Lower leg skin (tissue), 4 donors: ENCODE measurements at regions not wholly inside any gene's neighbourhood (a gene's known extent, or its start where the extent isn't known, plus 50 kb on each side); places are given as distances from the start of the nearest gene placed in this dataset.

Experiments
- DNase-seq, 2 donors: peaks; one replicate each; pipeline ENCODE4 v3.0.0-alpha.2; 2019; ENCODE audit warnings: low spot score in 2 of 2
- H3K4me3 ChIP-seq: fragments of 200-600 bp; sonication (generic); 2 replicates; pipeline ENCODE4 v1.5.1; 2017; ENCODE audit warnings: mild to moderate bottlenecking, low read depth; ENCODE audit not compliant: poor library complexity, severe bottlenecking
- CTCF ChIP-seq, 3 donors: fragments of 450-650 bp; IDR thresholded peaks; one replicate each; pipeline ENCODE4 v1.5.1; 2016; ENCODE audit warnings: antibody characterized with exemption in 3 of 3, mild to moderate bottlenecking in 3 of 3, moderate library complexity in 2 of 3
- POLR2A ChIP-seq, 2 donors: fragments of 450-650 bp; IDR thresholded peaks; one replicate each; pipeline ENCODE4 v1.6.1; 2016 to 2017; ENCODE audit warnings: antibody characterized with exemption in 2 of 2, mild to moderate bottlenecking in 1 of 2, moderate library complexity in 1 of 2
- WGBS, 2 donors: methylation state at CpG; one replicate each; pipeline ENCODE4 v1.1.5; 2018; 5-methylcytosine and 5-hydroxymethylcytosine counted together
- intact Hi-C: fragments of 100-400 bp; cut with DNase I; formaldehyde crosslinking; loops from one replicate; pipeline ENCODE4 v1.15.0; 2023; ENCODE audit warnings: low total_unique reads

DNA sequence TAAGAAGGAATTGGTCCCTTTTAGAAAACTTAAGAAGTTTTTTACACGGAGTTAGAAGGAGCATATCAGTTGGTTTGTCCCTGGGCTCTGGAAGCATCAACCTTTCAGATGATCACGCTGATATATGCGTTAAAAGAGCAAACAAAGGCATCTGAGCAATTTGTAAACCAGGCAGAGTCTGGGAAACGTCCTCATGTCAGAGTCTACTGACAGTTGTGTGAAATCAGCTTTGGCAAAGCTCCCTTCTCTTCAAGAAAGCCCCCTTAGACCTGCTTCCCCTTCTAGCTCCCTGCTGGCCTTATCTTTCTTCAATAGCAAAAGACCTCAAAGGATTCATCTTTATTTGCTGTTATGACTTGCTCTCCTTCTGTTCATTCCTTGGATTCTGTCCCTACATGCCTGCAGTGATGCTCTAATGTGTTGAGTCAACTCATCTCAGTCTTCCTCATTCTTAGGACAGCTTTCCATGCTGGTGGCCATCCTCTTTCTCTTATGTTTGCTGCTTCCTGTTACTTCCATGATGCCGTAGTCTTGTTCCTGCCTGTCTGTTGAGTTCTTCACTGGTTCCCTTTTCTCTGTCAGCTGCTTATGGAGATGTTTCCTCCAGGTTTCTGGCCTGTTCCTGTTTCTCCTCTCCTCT, 106.5 kb upstream of the BMPER start:
- intact Hi-C loops, result no loop called here
- H3K4me3 ChIP-seq, result no peak overlapping the region
- no peak for DNase-seq
- 66 to 71% methylated on average over 5 of the region's 5 CpGs for whole genome bisulfite sequencing, 2 donors
- TF ChIP-seq POLR2A (IDR thresholded peaks at IDR 0.05) (no peak), CTCF (IDR thresholded peaks at IDR 0.05) (no peak)

DNA sequence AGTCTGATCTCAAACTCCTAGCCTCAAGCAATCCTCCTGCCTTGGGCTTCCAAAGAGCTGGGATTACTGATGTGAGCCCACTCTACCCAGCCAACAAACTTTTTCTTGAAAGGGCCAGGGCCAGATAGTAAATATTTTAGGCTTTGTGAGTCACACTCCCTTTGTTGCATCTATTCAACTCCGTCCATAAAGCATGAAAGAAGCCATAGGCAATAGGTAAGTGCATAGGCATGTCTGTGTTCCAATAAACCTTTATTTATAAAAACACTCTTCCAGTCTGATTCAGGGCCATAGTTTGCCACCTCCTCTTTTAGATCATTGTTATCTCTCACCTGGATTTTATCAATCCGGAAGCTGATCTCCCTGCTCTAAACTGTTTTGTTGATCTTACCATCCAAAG, 105.6 kb upstream of the BMPER start:
- no peak for DNase-seq
- WGBS, 2 donors, result 92 to 96% methylated on average over 2 of the region's 2 CpGs
- TF ChIP-seq CTCF (IDR thresholded peaks at IDR 0.05) (no peak), POLR2A (IDR thresholded peaks at IDR 0.05) (no peak)
- H3K4me3 ChIP-seq, result no peak overlapping the region
- intact Hi-C loops, result no loop called here

- DNase-seq, result no peak
- TF ChIP-seq CTCF (IDR thresholded peaks at IDR 0.05) (no peak), POLR2A (IDR thresholded peaks at IDR 0.05) (no peak)
- intact Hi-C loops, result no loop called here
- 74 to 85% methylated on average over 3 of the region's 3 CpGs for WGBS, 2 donors
- no peak overlapping the region for H3K4me3 ChIP-seq
These were observed 102.7 kb upstream of the BMPER start for GRCh38 chr7:33802600-33802999.

- intact Hi-C loops, result no loop called here
- no peak for TF ChIP-seq CTCF (IDR thresholded peaks at IDR 0.05)
- no peak for TF ChIP-seq POLR2A (IDR thresholded peaks at IDR 0.05)
- DNase-seq, result peak in 1 of 2 donors; percentile 48
- H3K4me3 ChIP-seq, result no peak overlapping the region
- 94 to 95% methylated on average over 7 of the region's 7 CpGs for WGBS, 2 donors
These were observed 101.1 kb upstream of the BMPER start for GRCh38 chr7:33804140-33804660.

DNA sequence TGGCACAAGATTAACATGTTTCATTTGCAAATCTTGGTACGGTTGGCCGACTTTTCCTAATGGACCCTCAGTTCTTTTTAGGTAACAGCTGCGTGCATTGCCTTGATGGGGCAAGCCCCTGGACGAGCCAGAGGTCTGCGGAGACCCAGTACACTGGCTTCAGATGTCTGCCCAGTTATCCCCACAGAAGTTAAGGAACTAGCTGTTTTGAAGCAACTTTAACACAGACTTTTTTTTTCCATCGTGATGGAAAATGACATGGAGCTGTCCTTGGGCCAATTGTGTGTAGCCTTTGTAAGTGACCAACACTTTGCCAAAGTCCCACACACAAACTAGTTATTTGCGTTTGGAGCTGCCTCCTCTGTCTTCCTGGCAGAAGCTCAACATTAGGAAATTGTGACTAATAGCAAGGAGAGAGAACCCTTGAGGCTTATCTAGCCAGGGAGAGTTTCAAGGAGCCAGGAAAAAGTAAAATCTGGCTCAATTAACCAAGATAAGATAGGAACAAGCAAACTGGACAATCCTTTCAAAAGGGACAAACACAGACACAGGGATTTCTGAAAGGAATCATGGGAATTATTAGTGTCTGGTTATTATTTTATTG, 99.6 kb upstream of the BMPER start:
- no peak overlapping the region for H3K4me3 ChIP-seq
- intact Hi-C loops, result no loop called here
- DNase-seq, result no peak
- TF ChIP-seq CTCF (IDR thresholded peaks at IDR 0.05) (no peak), POLR2A (IDR thresholded peaks at IDR 0.05) (no peak)
- 61 to 65% methylated on average over 7 of the region's 7 CpGs for WGBS, 2 donors
